BJ (cell line): ENCODE measurements at regions not wholly inside any gene's neighbourhood (a gene's known extent, or its start where the extent isn't known, plus 50 kb on each side); places are given as distances from the start of the nearest gene placed in this dataset.

Source experiments
- CTCF ChIA-PET: fragments of 350-600 bp; formaldehyde crosslinking; extraction: SDS; loops from one replicate; lab custom pipeline; 2021; ENCODE audit warnings: antibody characterized with exemption, inconsistent platforms; lab: Yijun Ruan, JAX
- POLR2A ChIA-PET: fragments of 300-600 bp; sonication (Branson Sonifier 250); formaldehyde crosslinking; extraction: SDS; loops from one replicate; lab custom pipeline; 2021; ENCODE audit warnings: antibody characterized with exemption; lab: Charles Lee
- DNase-seq: peaks from one replicate; pipeline ENCODE4 v3.0.0-alpha.2; 2011; ENCODE audit warnings: low read depth
- H3K27me3 ChIP-seq: 2 replicates; pipeline ENCODE4 v1.6.0; 2011; ENCODE audit warnings: low read length; ENCODE audit not compliant: control insufficient read depth, insufficient read depth
- H3K36me3 ChIP-seq: 2 replicates; pipeline ENCODE4 v1.5.1; 2011; ENCODE audit warnings: low read length; ENCODE audit not compliant: control insufficient read depth, insufficient read depth
- H3K4me3 ChIP-seq: 2 replicates; pipeline ENCODE4 v1.5.1; 2011; ENCODE audit warnings: low read depth, mild to moderate bottlenecking, control low read depth, low read length
- CTCF ChIP-seq: IDR thresholded peaks from 2 replicates; pipeline ENCODE4 v1.5.1; 2011; ENCODE audit warnings: low read depth, mild to moderate bottlenecking, control low read depth, inconsistent platforms, low read length, moderate library complexity; ENCODE audit not compliant: insufficient read depth

GRCh38 chrX:151239751-151240150 is 63.4 kb downstream of the GPR50 start:
- CTCF ChIA-PET = no interaction called here
- POLR2A ChIA-PET = no interaction called here
- Histone ChIP-seq H3K36me3 (no peaks in the 10 kb centered on the region), H3K4me3 (no peak overlapping the region), H3K27me3 (no peaks in the 10 kb centered on the region)
- TF ChIP-seq CTCF = no peak
- DNase-seq = no peak

- no peaks in the 10 kb centered on the region for H3K27me3 ChIP-seq
- ChIA-PET CTCF (no interaction called here), POLR2A (no interaction called here)
- H3K36me3 ChIP-seq = no peaks in the 10 kb centered on the region
- H3K4me3 ChIP-seq = no peak overlapping the region
- no peak for TF ChIP-seq CTCF
- no peak for DNase-seq
These were observed 63.9 kb downstream of the GPR50 start for GRCh38 chrX:151240237-151240636.

- Histone ChIP-seq H3K36me3 (no peaks in the 10 kb centered on the region), H3K27me3 (no peaks in the 10 kb centered on the region), H3K4me3 (no peak overlapping the region)
- DNase-seq = no peak
- POLR2A ChIA-PET = no interaction called here
- TF ChIP-seq CTCF = no peak
- CTCF ChIA-PET = no interaction called here
These were observed 92.5 kb downstream of the GPR50 start for GRCh38 chrX:151268836-151269235.

- CTCF ChIA-PET = no interaction called here
These were observed 102.8 kb downstream of the GPR50 start for GRCh38 chrX:151279161-151279560.

GRCh38 chrX:151287954-151288353 is 109.1 kb upstream of the VMA21 start:
- no peak for DNase-seq
- no peak overlapping the region for H3K4me3 ChIP-seq
- CTCF ChIA-PET = no interaction called here
- no peaks in the 10 kb centered on the region for H3K27me3 ChIP-seq
- POLR2A ChIA-PET = no interaction called here
- H3K36me3 ChIP-seq = no peaks in the 10 kb centered on the region
- TF ChIP-seq CTCF = no peak

More at GRCh38 chrX:151279161-151279560, 102.8 kb downstream of the GPR50 start:
- no peaks in the 10 kb centered on the region for H3K36me3 ChIP-seq
- POLR2A ChIA-PET = no interaction called here
- no peaks in the 10 kb centered on the region for H3K27me3 ChIP-seq
- no peak overlapping the region for H3K4me3 ChIP-seq
- TF ChIP-seq CTCF = no peak
- no peak for DNase-seq
